IMR-90 (cell line): ENCODE measurements at regions not wholly inside any gene's neighbourhood (a gene's known extent, or its start where the extent isn't known, plus 50 kb on each side); places are given as distances from the start of the nearest gene placed in this dataset.

ENCODE experiments used
- ATAC-seq: fragments of 200-7000 bp; cut with Tn5 transposase; 2 replicates; pipeline ENCODE4 v1.9.1; 2020; ENCODE audit warnings: low read depth, mild to moderate bottlenecking, moderate library complexity
- BruUV-seq: library from RNA; stranded (reverse); fragments of 400-500 nt; replicated peaks from 2 replicates; lab custom pipeline; 2021; lab: Mats Ljungman, UMichigan
- CTCF ChIA-PET: fragments of 300-600 bp; formaldehyde crosslinking; extraction: SDS; loops from one replicate; lab custom pipeline; 2021; ENCODE audit warnings: antibody characterized with exemption; lab: Yijun Ruan, JAX
- POLR2A ChIA-PET: fragments of 300-600 bp; sonication (Branson Sonifier 250); formaldehyde crosslinking; loops from one replicate; lab custom pipeline; 2022; ENCODE audit warnings: antibody characterized with exemption; ENCODE audit not compliant: unreplicated experiment; lab: Charles Lee
- DNase-seq: peaks from one replicate; pipeline ENCODE4 v3.0.0; 2013
- H2AFZ ChIP-seq: replicated peaks from 2 replicates; pipeline ENCODE3; 2013; ENCODE audit warnings: low read length, mild to moderate bottlenecking; ENCODE audit not compliant: poor library complexity
- H2AK5ac ChIP-seq: 2 replicates; pipeline ENCODE4 v1.6.1; 2013; ENCODE audit warnings: low read depth, low read length, inconsistent platforms
- H2AK9ac ChIP-seq: replicated peaks from 2 replicates; pipeline ENCODE3; 2013; ENCODE audit warnings: mild to moderate bottlenecking, low read depth, low read length, moderate library complexity; ENCODE audit not compliant: poor library complexity
- H2BK120ac ChIP-seq: 2 replicates; pipeline ENCODE4 v1.6.1; 2013; ENCODE audit warnings: low read depth, low read length, inconsistent platforms
- H2BK15ac ChIP-seq: 3 replicates; pipeline ENCODE4 v1.6.1; 2013; ENCODE audit warnings: low read depth, low read length, inconsistent platforms
- H2BK20ac ChIP-seq: 2 replicates; pipeline ENCODE4 v1.6.1; 2013; ENCODE audit warnings: low read depth, mild to moderate bottlenecking, inconsistent platforms, low read length, moderate library complexity
- H2BK5ac ChIP-seq: 2 replicates; pipeline ENCODE4 v1.6.1; 2013; ENCODE audit warnings: mild to moderate bottlenecking, low read depth, low read length, inconsistent platforms; ENCODE audit not compliant: poor library complexity, severe bottlenecking
- H3K14ac ChIP-seq: replicated peaks from 2 replicates; pipeline ENCODE4 v1.6.1; 2013; ENCODE audit warnings: low read depth, low read length, inconsistent platforms
- H3K18ac ChIP-seq: 2 replicates; pipeline ENCODE4 v1.6.1; 2013; ENCODE audit warnings: low read depth, low read length, control low read depth
- H3K23ac ChIP-seq: 2 replicates; pipeline ENCODE4 v1.6.1; 2013; ENCODE audit warnings: low read depth, low read length, inconsistent platforms
- H3K27ac ChIP-seq: 2 replicates; pipeline ENCODE4 v1.5.1; 2013; ENCODE audit warnings: mild to moderate bottlenecking, control low read depth, low read length; ENCODE audit not compliant: insufficient read depth
- H3K27me3 ChIP-seq: 2 replicates; pipeline ENCODE4 v1.6.1; 2013; ENCODE audit warnings: low read length; ENCODE audit not compliant: control insufficient read depth, insufficient read depth
- H3K36me3 ChIP-seq: 2 replicates; pipeline ENCODE4 v1.6.1; 2013; ENCODE audit warnings: low read length, mixed read lengths; ENCODE audit not compliant: control insufficient read depth, insufficient read depth
- H3K4ac ChIP-seq: 2 replicates; pipeline ENCODE4 v1.6.1; 2013; ENCODE audit warnings: low read depth, low read length, inconsistent platforms
- H3K4me1 ChIP-seq: 2 replicates; pipeline ENCODE4 v1.6.1; 2013; ENCODE audit warnings: low read length, mixed read lengths; ENCODE audit not compliant: control insufficient read depth, insufficient read depth
- H3K4me2 ChIP-seq: 2 replicates; pipeline ENCODE4 v1.6.1; 2013; ENCODE audit warnings: low read depth, mild to moderate bottlenecking, control low read depth, low read length, moderate library complexity
- H3K4me3 ChIP-seq: 2 replicates; pipeline ENCODE4 v1.5.1; 2013; ENCODE audit warnings: low read depth, mild to moderate bottlenecking, control low read depth, low read length, moderate library complexity; ENCODE audit not compliant: insufficient read depth
- H3K56ac ChIP-seq: 2 replicates; pipeline ENCODE4 v1.6.1; 2013; ENCODE audit warnings: low read length, inconsistent platforms; ENCODE audit not compliant: insufficient read depth; ENCODE audit errors: extremely low read depth
- H3K79me1 ChIP-seq, 2 experiments: 2 replicates each; pipeline ENCODE4 v1.6.1; 2013; ENCODE audit warnings: low read length in 2 of 2, inconsistent platforms in 1 of 2, low read depth in 1 of 2
- H3K9ac ChIP-seq: 2 replicates; pipeline ENCODE4 v1.6.1; 2013; ENCODE audit warnings: low read depth, low read length, control low read depth
- H3K9me1 ChIP-seq: 2 replicates; pipeline ENCODE4 v1.6.1; 2013; ENCODE audit warnings: low read length, inconsistent platforms; ENCODE audit not compliant: insufficient read depth
- H3K9me3 ChIP-seq: 2 replicates; pipeline ENCODE4 v1.6.1; 2013; ENCODE audit warnings: low read length; ENCODE audit not compliant: control insufficient read depth, insufficient read depth
- H4K20me1 ChIP-seq: 2 replicates; pipeline ENCODE4 v1.6.1; 2013; ENCODE audit warnings: low read length, inconsistent platforms; ENCODE audit not compliant: insufficient read depth
- H4K5ac ChIP-seq: 2 replicates; pipeline ENCODE4 v1.6.1; 2013; ENCODE audit warnings: mild to moderate bottlenecking, low read depth, low read length, control low read depth
- H4K8ac ChIP-seq, 2 experiments: 2 replicates each; pipeline ENCODE4 v1.6.1; 2013; ENCODE audit warnings: low read depth in 2 of 2, low read length in 2 of 2, control low read depth in 1 of 2, inconsistent platforms in 1 of 2
- H4K91ac ChIP-seq: 2 replicates; pipeline ENCODE4 v1.6.1; 2013; ENCODE audit warnings: low read depth, low read length, inconsistent platforms; ENCODE audit not compliant: insufficient read depth
- CHD1 ChIP-seq: IDR thresholded peaks from 2 replicates; pipeline ENCODE4 v1.6.1; 2012; ENCODE audit warnings: low read depth, low read length, improper control_type of control experiment
- FOS ChIP-seq: fragments of 150-350 bp; IDR thresholded peaks from 2 replicates; pipeline ENCODE4 v1.6.1; 2016; ENCODE audit warnings: low read depth, low read length
- MAFK ChIP-seq: IDR thresholded peaks from 2 replicates; pipeline ENCODE4 v1.6.1; 2012; ENCODE audit warnings: low read depth, low read length, improper control_type of control experiment
- MAZ ChIP-seq: IDR thresholded peaks from 2 replicates; pipeline ENCODE4 v1.6.1; 2012; ENCODE audit warnings: low read depth, mild to moderate bottlenecking, low read length, improper control_type of control experiment, moderate library complexity, borderline replicate concordance
- MXI1 ChIP-seq: IDR thresholded peaks from 2 replicates; pipeline ENCODE4 v1.6.1; 2012; ENCODE audit warnings: low read depth, mild to moderate bottlenecking, low read length, moderate library complexity, borderline replicate concordance
- RAD21 ChIP-seq: IDR thresholded peaks from 2 replicates; pipeline ENCODE4 v1.6.1; 2012; ENCODE audit warnings: low read length, improper control_type of control experiment
- RFX5 ChIP-seq: IDR thresholded peaks from 2 replicates; pipeline ENCODE4 v1.8.0; 2012; ENCODE audit warnings: low read depth, mild to moderate bottlenecking, low read length, moderate library complexity
- SMC3 ChIP-seq: fragments of 150-350 bp; IDR thresholded peaks from 2 replicates; pipeline ENCODE4 v1.6.1; 2016; ENCODE audit warnings: low read depth, mild to moderate bottlenecking, antibody characterized with exemption, low read length, moderate library complexity
- WGBS, 2 experiments: methylation state at CpG; one replicate each; pipeline versions ENCODE4 v1.1.5 to v1.1.7; 2013; ENCODE audit warnings: missing lambda C conversion rate in 2 of 2; ENCODE audit not compliant: insufficient read length in 1 of 2; ENCODE audit errors: extremely low coverage in 2 of 2; 5-methylcytosine and 5-hydroxymethylcytosine counted together
- dilution Hi-C: fragments of 300-500 bp; cut with HindIII; formaldehyde crosslinking; loops from one replicate; pipeline ENCODE4 v1.14.3; 2018; ENCODE audit warnings: low sequenced_read_pairs; ENCODE audit not compliant: unreplicated experiment
- in situ Hi-C: fragments of 300-500 bp; cut with MboI; formaldehyde crosslinking; loops from 3 replicates; pipeline ENCODE4 v1.14.3; 2019; ENCODE audit warnings: low sequenced_read_pairs, inconsistent platforms, mixed read lengths
- intact Hi-C: fragments of 100-400 bp; cut with micrococcal nuclease; formaldehyde crosslinking; loops from 2 replicates; pipeline ENCODE4 v1.10.0; 2022
- TF ChIP-seq, protein P1 (sequence below): fragments of 150-350 bp; IDR thresholded peaks from 2 replicates; pipeline ENCODE4 v1.6.1; 2016; ENCODE audit warnings: low read depth, mild to moderate bottlenecking, low read length, moderate library complexity, borderline replicate concordance

DNA sequence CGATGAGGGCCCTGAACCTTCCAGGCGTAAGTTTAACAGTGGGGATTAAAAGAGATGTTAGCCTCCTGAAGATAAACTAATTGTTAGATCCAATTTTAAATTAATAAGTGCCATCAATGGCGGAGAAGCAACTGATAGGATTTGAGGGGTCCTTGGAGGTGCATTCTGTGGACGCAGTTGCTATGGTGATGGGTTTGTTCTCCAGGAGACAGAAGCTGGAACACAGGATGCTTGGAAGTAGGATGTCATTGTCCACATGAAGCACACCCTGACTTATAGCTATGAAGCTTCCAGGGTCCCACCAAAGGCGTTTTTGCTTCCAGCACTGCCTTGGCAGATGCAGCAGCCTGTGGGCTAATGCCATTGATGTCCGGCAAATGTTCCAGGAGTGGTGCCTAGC, 331.0 kb upstream of the IL12A start:
- ChIA-PET POLR2A (no interaction called here), CTCF (no interaction called here)
- Histone ChIP-seq H4K5ac (no peak overlapping the region), H3K79me1 (no peaks in the 10 kb centered on the region), H3K9me3 (peaks cover 6% of the 10 kb centered on the region), H3K56ac (no peak overlapping the region), H3K36me3 (no peaks in the 10 kb centered on the region), H3K4me1 (no peaks in the 10 kb centered on the region), H2BK5ac (no peak overlapping the region), H3K4me2 (no peak overlapping the region), H2BK15ac (no peak overlapping the region), H2AK9ac (no peak overlapping the region), H3K27me3 (no peaks in the 10 kb centered on the region), H2BK20ac (no peak overlapping the region), H3K18ac (no peak overlapping the region), H2BK120ac (no peak overlapping the region), H2AFZ (no peak overlapping the region), H3K9me1 (peaks cover 3% of the 10 kb centered on the region; the same call in 1 of the 2 replicates), H3K27ac (no peak overlapping the region), H3K4ac (no peak overlapping the region), H2AK5ac (no peak overlapping the region), H4K20me1 (no peaks in the 10 kb centered on the region), H3K4me3 (no peak overlapping the region), H4K8ac (no peak overlapping the region), H4K91ac (no peak overlapping the region), H3K23ac (no peak overlapping the region), H3K14ac (no peak overlapping the region), H3K9ac (no peak overlapping the region)
- TF ChIP-seq MXI1 (no peak), SMC3 (no peak), CHD1 (no peak), RFX5 (no peak), MAZ (no peak), MAFK (no peak), FOS (no peak), RAD21 (no peak)
- TF ChIP-seq, protein P1, sequence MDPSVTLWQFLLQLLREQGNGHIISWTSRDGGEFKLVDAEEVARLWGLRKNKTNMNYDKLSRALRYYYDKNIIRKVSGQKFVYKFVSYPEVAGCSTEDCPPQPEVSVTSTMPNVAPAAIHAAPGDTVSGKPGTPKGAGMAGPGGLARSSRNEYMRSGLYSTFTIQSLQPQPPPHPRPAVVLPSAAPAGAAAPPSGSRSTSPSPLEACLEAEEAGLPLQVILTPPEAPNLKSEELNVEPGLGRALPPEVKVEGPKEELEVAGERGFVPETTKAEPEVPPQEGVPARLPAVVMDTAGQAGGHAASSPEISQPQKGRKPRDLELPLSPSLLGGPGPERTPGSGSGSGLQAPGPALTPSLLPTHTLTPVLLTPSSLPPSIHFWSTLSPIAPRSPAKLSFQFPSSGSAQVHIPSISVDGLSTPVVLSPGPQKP, result no peak
- DNase-seq, result no peak
- no peak for ATAC-seq
- dilution Hi-C loops, result no loop called here
- no TSS peak for BruUV-seq
- intact Hi-C loops, result no loop called here
- WGBS, 2 experiments, result no CpG with 5 or more reads among the region's 6 CpGs
- in situ Hi-C loops, result no loop called here
